ENCODE measurements at regions not wholly inside any gene's neighbourhood (a gene's known extent, or its start where the extent isn't known, plus 50 kb on each side); places are given as distances from the start of the nearest gene placed in this dataset.

DNA sequence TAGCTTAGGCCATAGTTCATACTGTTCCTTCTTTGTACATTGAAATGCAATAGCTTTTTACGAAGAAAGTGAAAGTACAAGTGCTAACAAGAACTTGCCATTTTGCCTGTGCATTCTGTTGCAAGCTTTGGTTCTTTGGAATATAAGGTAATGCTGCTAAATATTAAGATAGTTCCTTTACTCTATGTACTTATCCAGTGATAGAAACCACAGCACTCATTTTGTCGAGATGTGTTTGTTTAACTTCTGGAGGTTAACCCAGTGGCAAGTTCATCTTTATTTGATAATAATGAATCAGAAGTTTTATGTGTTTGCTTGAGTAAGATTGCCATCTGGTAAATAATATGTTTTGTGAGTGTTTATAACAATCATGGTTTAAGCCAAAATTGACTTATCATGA, 373.1 kb upstream of the FANCL start:
- no peak for TF ChIP-seq EZH2 (IDR thresholded peaks at IDR 0.05; ENCODE audit: borderline replicate concordance, low read depth, low read length, severe bottlenecking)
- TF ChIP-seq, protein P1, sequence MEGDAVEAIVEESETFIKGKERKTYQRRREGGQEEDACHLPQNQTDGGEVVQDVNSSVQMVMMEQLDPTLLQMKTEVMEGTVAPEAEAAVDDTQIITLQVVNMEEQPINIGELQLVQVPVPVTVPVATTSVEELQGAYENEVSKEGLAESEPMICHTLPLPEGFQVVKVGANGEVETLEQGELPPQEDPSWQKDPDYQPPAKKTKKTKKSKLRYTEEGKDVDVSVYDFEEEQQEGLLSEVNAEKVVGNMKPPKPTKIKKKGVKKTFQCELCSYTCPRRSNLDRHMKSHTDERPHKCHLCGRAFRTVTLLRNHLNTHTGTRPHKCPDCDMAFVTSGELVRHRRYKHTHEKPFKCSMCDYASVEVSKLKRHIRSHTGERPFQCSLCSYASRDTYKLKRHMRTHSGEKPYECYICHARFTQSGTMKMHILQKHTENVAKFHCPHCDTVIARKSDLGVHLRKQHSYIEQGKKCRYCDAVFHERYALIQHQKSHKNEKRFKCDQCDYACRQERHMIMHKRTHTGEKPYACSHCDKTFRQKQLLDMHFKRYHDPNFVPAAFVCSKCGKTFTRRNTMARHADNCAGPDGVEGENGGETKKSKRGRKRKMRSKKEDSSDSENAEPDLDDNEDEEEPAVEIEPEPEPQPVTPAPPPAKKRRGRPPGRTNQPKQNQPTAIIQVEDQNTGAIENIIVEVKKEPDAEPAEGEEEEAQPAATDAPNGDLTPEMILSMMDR (IDR thresholded peaks at IDR 0.05; ENCODE audit: borderline replicate concordance, extremely low read depth, low read length, poor library complexity, severe bottlenecking) = no peak
